UCSD-AML1 (cell line): ENCODE measurements at regions not wholly inside any gene's neighbourhood (a gene's known extent, or its start where the extent isn't known, plus 50 kb on each side); places are given as distances from the start of the nearest gene placed in this dataset.
A peak's percentile ranks its signal among the peaks of the same experiment; 100 is the strongest.

Source experiments
- DNase-seq: peaks from one replicate; lab custom pipeline; 2025; ENCODE audit not compliant: unreplicated experiment; lab: John Stamatoyannopoulos, UW

DNA sequence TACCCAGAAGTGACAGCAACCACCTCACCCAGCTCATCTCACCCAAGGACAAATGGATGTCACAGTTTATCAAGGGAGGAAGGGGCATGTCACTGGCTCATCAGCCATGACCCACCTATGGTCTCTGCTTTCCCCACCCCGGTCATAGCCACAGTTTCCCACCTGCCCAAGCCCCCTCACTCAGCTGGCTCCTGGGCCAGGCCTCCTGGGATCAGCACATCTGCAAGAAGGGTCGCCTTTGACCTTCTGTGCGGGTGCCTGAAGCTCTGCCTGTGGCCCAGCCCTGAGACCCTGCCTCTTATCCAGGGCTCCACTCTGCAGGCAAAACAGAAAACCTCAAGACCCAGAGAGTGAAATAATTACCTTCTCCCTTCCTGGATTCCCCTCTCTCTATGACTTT is 236.4 kb downstream of the BUD13 start:
- no peak for DNase-seq

DNA sequence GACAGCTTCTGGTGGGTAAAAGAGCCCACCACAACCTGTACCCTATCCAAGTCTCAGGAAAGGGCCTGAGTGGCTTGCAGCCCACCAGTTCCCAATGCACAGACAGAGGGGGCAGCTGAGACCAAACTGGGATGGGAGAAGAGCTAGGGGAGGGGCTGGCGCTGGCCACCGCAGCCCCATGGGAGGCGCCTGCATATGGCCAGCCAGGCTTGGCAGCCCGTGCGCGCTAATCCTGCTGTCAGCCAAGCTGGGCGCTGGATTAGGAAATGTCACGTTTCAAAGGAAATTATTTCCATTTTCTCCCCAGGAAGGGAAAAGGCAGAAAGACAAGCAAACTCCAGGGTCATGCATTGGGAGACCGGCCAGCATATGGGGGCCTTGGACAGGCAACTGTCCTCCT is 236.8 kb downstream of the BUD13 start:
- no peak for DNase-seq

DNA sequence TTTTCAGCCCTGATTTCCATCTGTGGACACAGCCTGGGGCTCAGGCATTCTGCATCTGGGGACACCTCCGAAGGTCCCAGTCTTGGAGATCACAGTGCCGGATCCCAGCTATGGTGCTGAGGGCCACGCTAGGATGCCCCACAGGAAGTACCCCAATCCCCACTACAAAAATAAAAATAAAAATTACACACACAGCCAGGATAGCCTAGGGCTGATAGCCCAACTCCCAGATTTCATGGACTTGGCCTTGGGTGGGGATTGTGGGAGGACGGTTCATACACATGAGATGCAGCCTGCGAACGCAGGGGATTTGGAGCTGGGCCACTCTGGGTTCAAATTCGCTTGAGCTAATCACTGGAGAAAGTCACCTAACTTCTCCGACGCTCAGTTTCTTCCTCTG is 237.7 kb downstream of the BUD13 start:
- DNase-seq = no peak

DNA sequence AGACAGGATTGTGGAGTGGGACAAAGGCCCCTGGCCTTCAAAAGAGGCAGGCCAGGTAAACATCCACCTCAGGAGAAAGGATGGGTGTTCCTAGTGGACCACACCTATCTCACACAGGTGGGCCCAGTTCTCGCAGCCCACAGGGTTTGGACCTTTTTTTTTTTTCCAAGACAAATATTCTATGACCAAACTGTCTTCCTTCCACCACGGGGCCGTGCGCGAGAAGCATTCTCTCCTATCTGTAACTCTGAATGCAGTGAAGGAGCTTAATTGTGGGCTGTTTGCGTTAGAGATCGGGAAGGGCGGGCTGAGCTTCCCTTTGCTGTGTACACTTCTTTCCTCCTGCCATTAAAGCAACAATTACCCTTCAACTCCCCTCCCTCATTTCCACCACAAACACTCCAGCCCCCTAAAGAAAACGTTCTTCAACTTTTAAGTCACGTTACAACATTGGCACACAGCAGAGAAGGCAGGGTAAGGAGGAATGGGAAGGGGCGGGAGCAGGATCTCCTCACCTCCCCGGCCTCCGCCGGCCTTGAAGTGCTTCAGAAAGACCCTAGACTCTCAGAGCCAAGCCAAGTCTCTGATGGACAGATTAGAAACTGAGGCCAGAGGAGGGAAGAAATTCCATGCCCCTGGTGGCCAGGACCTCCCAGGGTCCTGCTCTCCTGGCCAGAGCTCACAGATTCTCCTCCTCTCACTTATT is 238.4 kb downstream of the BUD13 start:
- no peak for DNase-seq

DNA sequence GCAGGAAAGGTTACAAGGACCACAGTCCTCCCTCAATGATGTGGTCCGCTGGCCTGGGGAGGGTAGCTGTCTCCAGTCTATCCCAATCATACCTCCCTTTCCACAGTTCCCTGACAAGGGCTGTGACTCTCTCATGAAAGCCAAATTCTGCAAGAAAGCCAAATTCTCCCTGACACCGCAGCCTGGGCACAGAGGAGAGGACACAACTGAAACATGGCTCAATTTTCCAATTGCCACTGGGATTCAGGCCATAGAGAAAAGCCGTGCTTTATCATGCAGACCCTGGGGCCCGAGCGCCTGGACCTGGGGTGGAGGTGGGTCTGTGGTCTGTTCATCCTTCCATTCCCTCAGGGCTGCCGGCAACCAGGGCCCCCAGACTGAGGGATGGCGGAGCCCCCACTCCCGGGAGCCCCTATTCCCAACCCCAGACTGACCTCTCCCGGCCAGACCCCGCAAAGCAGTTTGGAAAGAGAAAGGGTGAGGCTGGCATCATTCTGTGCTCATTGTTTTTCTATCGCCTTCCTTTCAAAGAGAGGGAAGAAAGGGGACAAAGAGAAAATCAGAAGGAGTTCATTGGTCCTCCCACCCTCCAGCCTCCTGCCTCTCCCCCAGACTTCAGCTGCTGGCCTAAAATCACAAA is 239.5 kb downstream of the BUD13 start:
- DNase-seq = no peak

DNA sequence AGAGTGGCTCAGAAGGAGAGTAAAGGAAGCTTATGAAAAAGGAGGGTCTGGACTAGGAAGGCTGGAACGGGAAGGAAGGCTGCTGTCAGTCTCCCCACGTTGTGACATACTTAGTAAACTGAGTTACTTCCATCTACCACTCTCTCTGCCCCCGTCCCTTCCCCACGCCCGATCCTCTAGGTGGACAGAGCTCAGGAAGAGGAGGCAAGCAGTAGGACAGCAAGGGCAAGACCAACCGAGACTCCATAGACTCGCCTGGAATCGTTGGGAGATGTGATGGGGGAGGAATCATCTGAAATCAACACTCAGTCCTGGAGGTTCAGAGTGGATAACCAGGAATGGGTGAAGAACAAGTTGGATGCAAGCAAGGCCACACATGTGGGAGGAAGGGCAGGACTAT is 240.7 kb downstream of the BUD13 start:
- DNase-seq = no peak

DNA sequence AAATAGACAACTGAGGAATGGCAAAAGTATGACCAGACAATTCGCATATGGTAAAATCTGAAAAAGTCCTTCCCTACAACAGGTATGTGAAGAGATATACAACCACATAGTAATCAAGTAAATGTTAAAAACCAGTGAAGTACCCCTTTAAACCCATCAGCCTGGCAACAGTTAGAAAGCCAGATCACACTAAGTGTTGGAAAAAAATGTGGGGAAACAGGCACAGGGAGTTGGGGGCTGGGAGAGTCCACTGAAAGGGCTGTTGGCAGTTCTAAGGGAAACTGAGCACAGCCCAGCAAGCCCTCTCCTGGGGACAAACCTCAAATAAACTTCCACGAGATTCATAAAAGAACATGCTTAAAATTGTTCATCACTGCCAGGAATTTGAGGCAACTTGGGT is 242.1 kb downstream of the BUD13 start:
- DNase-seq = no peak

DNA sequence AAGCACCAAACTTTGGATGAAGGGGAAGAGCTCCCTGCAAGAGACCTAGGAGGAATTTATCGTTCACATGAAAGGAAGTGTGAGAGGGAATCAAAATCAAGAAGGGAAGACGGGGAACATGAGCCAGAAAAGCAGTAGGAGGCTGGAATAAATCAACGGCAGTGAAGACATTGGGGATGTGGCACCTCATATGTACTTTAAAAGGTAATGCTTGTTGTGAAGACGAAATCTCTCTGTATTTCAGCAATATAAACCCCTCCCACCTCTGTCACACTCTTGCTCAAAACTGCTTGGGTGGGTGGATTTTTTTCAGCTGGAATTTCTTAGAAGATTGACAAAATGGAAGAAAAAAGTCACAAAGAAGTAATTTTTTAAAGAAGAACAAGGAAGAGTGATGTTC is 243.5 kb downstream of the BUD13 start:
- no peak for DNase-seq

DNA sequence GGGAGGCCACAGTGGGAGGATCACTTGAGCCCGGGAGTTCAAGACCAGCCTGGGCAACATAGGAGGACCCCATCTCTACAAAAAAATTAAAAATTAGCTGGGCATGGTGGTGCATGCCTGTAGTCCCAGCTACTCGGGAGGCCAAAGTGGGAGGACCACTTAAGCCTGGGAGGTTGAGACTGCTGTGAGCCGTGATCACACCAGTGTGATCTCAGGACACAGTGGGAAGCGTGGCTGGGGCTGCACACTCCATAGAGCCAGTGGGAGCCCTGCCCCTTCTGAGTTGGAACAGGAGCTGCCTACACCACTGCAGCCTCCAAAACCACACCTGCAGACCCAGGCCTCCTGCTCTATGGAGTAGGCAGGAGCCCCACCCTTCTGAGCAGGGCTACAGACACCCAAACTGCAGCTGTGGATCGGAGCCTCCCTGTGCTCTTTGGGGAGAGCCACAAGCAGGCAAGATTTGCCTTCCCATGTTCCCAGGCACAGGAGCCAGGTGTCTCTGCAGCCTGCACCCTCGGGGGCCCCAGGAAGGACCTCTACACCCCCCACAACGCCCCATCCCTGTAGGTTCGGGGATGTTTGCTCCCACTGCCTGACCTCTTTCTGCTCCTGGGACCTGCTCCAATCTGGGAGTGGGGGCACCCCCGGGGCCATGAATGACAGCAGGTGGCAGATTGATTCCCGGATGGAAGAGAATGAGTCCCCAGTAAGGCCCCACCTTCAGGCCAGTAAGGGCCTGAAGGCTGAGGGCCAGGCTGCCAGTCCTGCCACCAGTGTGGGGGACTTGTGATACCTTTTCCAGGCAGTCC is 245.4 kb downstream of the BUD13 start:
- no peak for DNase-seq

DNA sequence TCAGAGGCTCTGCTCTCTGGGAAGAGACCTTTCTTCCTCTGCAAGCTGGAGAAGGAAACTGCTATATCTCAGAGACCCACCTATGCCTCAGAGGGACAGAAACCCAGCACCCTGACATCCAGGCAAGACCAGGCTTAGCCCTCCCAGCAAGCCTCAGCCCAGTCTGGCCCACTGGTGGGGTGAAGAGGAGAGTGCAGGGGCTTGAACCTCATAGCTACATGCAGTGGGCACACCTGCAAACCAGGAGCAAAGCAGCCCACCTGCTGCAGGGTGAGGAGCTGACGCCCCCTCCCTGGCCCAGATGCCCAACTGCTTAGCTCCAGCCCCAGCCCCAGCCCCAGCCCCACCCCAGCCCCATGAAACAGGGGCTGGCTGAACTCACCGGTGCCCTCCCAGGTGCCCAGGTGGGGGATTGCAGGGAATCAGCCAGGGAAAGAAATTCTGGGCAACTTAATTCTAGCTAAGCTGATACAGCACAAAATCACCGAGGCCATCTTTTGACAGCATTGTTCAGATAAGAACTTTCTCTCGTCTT is 246.8 kb downstream of the BUD13 start:
- no peak for DNase-seq

DNA sequence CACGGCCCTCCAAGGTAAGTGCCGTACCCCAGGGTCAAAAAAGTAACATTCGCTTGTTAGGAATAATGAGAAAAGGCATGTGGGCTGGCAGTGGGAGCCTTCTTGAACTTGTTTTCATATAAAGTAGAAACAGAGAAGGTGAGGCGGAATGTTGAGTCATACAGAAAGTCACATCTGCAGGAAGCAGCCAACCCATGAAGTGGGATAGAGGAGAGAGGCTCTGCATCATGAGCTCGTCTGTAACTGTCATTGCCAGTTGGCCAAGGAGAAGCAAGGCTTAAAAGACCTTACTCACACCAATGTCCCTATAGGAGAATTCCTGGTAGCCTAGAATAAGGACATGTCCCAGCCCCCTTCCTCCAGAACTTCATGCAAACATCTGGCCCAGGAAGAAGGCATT is 253.3 kb downstream of the BUD13 start:
- DNase-seq = no peak

DNA sequence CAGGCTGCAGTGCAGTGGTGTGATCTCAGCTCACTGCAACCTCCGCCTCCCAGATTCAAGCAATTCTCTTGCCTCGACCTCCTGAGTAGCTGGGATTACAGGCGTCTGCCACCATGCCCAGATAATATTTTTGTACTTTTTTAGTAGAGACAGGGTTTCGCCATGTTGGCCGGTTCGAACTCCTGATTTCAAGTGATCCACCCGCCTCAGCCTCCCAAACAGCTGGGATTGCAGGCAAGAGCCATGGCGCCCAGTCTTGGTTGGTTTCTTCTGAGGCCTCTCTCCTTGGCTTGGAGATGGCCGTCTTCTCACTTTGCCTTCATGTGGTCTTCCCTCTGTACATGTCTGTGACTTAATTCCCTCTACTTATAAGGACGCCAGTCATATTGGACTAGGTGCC is 254.6 kb downstream of the BUD13 start:
- no peak for DNase-seq

DNA sequence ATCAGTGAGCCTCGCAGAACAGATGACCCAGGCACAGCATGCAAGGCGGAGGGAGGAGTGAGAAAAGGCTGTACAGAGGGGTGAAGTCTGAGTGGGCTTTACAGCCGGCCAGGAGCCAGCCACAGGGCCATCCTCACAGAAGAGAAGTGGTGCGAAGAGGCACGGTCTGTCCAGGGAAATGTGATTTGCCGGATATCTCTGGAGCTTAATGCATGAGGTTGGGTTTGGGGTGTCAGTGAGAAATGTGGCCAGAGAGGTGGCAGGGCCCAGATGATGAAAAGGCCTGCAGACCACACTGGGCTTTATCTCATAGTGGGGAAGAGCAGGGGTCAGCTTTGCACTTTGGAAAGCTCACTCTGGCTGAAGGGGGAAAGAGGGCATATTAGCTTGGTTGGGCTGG is 255.2 kb downstream of the BUD13 start:
- DNase-seq = no peak

DNA sequence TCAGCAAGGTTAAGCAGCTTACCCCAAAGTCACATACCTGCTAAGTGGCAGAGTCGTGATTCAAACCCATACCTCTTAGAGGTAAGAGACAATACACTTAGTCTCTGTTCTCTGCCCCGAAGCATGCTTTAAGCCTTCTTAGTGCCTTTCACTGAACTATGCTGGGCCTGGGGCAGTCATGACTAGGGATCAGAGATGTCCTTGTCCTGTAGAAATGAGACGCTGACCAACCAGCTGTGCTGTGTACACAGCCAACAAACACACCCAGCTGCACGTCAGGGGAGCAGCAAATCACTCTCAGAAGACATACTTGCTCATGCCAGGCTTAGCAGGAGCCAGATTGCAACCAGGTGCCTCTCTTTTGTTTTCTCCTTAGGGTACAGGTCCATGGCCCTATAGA is 255.7 kb downstream of the BUD13 start:
- DNase-seq = no peak

DNA sequence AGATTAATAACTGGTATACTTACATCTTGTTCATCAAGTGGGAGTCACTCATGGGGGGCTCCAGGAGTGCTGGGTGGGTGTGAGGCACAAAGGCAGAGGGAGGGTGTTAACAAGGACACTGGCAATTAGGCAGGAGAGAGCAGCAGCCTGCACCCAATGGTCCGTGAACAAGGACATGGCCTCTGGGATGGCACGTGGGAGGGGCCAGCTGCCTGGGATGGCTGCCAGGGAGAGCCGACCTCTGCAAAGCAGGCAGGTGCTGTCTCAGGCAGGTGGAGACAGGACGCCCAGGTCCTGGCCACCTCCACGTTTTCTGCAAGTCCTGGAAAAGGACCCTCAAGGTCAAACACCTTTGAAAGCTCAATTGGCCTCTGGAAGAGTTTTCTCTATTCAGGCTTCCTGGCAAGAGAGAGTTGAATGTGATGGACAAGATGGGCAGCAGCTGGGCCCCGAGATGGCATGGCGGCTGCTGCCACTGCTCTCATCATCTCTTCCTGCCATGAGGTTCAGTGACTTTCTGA is 257.1 kb downstream of the BUD13 start:
- no peak for DNase-seq

DNA sequence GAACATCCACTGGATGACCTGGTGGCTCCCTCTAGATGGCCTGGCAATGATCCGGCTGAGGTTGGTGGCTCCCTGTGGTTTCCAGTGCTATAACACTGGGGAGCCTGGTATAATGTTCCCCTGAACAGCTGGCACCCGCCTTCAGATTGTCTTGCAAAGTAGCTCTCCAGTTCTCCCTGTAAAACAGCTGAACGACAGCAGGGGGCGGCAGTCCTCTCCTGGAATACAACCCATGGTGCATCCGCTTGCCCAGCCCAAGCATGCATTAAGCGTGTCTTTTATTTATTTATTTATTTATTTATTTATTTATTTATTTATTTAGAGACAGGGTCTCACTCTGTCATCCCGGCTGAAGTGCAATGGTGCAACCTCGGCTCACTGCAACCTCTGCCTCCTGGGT is 258.9 kb downstream of the BUD13 start:
- peak; percentile 44 for DNase-seq

DNA sequence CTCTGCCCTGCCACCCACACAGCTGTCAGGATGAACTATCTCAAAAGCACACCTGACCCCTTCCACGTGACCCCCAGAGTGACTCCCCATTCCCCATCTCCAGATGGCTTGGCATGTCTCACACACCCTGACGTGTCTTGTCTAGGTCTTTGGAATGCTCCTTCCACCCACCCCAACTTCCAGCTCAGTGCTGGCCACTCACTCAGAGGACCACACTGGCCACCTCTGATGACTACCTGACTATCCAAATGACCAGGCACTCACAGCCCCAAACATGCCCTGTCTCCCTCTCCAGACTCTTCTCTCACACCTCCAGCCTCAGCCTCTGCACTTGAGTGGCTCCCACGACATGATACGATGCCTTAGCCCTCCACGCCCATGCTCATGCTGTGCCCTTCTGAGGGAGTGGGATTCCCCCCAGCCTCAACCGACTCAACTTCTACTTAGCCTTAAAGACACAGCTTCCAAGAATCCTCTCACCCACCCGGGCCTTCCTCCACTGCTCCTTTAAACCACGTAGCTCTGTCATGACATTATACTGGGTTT is 259.4 kb downstream of the BUD13 start:
- DNase-seq = no peak

DNA sequence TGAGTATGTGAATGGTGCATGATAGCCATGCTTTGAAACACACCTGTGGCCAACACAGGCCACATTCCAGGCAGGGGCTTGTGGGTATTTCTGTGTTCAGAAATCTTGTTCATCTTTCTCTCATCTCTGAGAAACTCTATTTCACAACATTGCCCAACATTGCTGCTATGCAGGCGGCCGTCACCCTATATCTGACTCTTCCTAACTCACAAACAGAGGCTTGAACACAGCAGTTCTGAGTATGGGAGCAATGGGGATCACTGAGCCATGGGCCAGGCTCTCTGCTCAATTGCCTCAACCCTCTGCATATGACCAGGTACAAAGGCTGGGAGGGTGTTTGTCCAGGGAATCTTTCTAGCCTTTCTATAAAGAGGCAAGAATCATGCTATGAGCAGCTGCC is 259.9 kb downstream of the BUD13 start:
- DNase-seq = no peak

DNA sequence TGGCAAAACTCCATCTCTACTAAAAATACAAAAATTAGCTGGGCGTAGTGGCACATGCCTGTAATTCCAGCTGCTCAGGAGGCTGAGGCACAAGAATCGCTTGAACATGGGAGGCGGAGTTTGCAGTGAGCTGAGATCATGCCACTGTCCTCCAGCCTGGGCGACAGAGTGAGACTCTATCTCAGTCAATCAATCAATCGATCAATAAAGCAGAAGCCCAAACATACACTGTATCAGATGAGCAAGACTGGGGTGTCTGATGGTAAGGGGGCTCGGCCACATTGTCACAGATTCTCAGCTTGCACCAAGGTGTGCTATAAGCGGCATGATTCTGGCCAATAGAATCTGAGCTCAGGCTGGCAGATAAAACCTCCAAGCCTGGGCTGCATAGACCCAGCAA is 261.1 kb downstream of the BUD13 start:
- DNase-seq = no peak

DNA sequence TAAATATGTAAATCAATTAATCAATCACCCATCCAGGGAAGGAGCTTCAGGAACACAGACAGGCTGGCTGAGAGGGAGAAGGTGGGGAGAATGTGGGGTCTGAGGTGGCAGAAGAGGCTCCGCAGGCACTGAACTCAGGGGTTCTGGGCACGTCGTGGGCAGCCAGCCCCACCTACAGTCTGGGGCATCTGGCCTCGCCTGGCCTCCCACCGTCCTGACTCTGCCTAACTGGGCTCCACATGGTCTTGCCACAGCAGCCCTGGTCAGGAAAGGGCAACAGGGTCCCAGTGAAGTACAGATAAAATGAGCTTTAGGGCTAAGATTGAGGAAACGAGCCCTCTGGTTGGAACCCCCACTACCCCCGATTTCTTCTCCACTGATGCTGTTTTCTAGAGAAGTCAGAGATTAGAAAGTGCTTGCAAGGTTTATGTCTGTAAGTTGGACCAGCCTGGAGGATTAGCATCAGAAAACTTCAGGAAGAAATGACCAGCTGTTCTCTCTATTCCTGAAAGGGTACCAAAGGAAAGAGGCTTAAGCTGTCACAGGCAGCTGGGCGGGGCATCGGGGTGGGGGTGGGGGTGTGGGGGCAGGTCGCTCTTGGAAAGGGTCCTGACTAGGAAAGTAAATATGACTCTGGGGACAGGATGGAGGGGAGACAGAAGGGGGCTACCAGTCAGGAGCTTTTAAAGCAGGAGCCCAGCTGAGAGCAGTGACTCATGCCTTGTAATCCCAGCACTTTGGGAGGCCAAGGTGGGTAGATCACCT is 261.7 kb downstream of the BUD13 start:
- DNase-seq = no peak

DNA sequence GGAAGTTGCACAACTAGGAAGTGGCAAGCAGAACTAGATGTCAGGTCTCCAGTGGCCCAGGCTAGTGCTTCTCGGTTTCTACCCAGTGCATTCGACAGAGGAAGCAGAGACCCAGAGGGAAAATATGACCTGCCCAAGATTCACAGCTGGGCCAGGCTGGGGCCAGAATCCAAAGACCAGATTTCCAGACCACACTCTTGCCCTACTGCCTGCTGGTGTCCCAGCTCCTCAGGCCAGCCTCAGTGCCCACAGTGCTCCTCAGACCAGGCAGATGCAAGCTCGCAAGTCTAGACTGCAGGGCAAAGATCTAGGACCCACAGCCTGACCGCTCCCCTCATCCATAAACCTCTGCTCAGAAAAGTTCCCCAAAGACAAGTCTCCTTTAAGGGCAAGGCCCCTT is 262.6 kb downstream of the BUD13 start:
- DNase-seq = no peak
